GM23248 (cell line): ENCODE measurements at regions not wholly inside any gene's neighbourhood (a gene's known extent, or its start where the extent isn't known, plus 50 kb on each side); places are given as distances from the start of the nearest gene placed in this dataset.

ENCODE experiments used
- EZH2 ChIP-seq: fragments of 200-600 bp; sonication (generic); IDR thresholded peaks from 2 replicates; pipeline ENCODE4 v1.6.1; 2018; ENCODE audit warnings: antibody characterized with exemption, mild to moderate bottlenecking; ENCODE audit not compliant: insufficient read depth, poor library complexity, severe bottlenecking
- EZH2phosphoT487 ChIP-seq: fragments of 200-600 bp; sonication (generic); IDR thresholded peaks from 2 replicates; pipeline ENCODE4 v1.6.1; 2018; ENCODE audit warnings: antibody characterized with exemption, moderate library complexity, mild to moderate bottlenecking, low read depth; ENCODE audit not compliant: insufficient read depth

- TF ChIP-seq EZH2 (no peak), EZH2phosphoT487 (no peak)
Measured at GRCh38 chr11:130779943-130780342, 136.3 kb downstream of the SNX19 start.
